NAMALWA (cell line): ENCODE measurements at regions not wholly inside any gene's neighbourhood (a gene's known extent, or its start where the extent isn't known, plus 50 kb on each side); places are given as distances from the start of the nearest gene placed in this dataset.
A peak's percentile ranks its signal among the peaks of the same experiment; 100 is the strongest.
"Not testable (repeated sequence)": the region's sequence is repeated elsewhere in the genome, so short reads cannot be mapped to it uniquely, and the experiment has no call there.

Source experiments
- DNase-seq: peaks from one replicate; pipeline ENCODE4 v3.0.0-alpha.2; 2015; ENCODE audit warnings: low spot score

GRCh38 chr11:39807904-39808303 lies 1651.5 kb downstream of the LRRC4C start:
- DNase-seq: no peak

- DNase-seq: no peak
Observed at GRCh38 chr11:39806652-39807051, 1652.8 kb downstream of the LRRC4C start.

GRCh38 chr11:39804271-39804670 lies 1655.2 kb downstream of the LRRC4C start:
- no peak for DNase-seq

- no peak for DNase-seq
Observed at GRCh38 chr11:39786682-39787081, 1672.8 kb downstream of the LRRC4C start.

- no peak for DNase-seq
Observed at GRCh38 chr11:39786281-39786680, 1673.2 kb downstream of the LRRC4C start.

DNA sequence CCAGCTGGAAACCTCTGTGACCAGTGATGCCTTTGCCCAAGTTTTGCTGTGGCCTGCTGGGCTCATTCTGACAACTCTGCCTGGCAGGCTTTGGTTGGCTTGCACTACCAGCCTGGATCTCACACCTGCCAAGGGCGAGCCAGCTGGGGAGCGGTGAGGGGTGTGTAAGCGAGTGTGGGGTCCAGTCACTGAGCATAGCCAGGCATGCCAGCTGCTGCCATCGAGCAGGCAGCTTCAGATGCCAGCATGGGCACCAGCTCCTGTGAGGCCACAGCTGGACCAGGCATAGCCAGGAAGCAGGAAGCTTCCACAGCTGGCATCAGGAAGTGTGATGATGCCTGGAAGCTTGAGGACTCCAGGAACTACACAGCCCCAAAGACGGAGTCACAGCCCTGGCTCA lies 1674.6 kb downstream of the LRRC4C start:
- DNase-seq: no peak

- DNase-seq: no peak
Observed at GRCh38 chr11:39780131-39780530, 1679.3 kb downstream of the LRRC4C start.

DNA sequence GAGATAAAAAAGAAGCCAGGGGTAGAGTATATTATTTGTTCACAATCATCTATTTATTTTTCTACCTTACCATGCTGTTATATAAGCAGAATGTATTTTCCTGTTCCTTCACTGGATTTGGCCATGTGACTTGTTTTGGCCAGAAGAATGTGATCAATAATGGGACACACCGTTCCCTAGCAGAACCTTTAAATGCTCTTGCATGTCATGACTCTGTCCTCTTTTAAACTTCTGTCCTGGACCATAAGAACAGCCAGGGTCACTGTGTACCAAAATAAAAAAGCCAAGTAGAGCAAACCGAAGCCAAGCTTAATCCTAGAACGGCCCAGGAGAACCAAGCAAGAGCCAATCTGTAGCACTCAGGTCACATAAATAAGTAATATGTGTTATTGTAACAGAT lies 1682.4 kb downstream of the LRRC4C start:
- no peak for DNase-seq

- no peak for DNase-seq
Observed at GRCh38 chr11:39772525-39773137, 1686.8 kb downstream of the LRRC4C start.

DNA sequence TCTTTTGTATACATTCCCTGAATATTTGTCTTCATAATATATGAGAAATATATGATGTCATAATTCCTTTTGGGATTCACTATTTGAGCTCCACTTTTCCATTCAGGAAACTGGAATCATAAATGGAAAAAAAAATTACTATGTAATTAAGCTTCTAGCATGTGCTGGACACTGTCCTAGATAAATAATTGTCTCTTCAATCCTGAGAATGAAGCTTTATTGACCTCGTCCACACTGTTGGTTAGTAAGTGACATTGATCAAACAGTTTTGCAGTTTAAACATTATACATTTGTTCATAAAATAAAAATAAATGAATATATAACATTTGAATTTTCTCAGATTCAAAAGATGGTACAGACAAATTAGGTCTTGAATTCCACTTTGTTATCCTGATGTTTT lies 1691.2 kb downstream of the LRRC4C start:
- DNase-seq: no peak

DNA sequence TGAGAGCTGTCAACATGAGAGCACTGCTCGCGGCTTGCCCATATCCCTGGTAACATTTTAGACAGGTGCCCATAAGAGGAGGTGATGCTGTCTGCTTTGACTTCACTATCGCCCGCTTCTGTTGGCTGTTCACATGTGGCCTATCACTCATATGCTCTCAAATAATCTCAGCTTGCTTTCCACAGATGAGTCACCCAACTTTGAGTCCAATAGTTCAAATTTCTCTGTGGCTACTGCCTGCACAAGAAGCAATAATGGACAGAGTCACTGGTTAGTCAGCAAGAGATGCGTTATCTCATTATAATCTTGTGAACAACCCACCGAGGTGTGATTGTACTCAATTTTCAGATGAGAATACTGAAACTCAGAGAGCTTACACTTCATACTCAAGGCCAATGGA lies 1714.1 kb downstream of the LRRC4C start:
- DNase-seq: no peak

GRCh38 chr11:39741066-39741465 lies 1718.4 kb downstream of the LRRC4C start:
- no peak for DNase-seq

DNA sequence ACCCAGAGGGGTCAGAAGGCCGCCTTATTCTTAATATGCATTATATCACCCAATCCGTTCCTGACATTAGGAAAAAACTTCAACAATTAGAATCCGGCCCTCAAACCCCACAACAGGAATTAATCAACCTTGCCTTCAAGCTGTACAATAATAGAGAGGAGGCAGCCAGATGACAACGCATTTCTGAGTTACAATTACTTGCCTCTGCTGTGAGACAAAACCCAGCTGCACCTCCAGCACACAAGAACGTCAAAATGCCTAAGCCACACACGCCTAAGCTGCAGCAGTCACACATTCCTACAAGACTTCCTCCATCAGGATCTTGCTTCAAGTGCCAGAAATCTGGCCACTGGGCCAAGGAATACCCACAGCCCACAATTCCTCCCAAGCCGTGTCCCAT lies 1723.1 kb downstream of the LRRC4C start:
- not testable (repeated sequence) for DNase-seq

- no peak for DNase-seq
Observed at GRCh38 chr11:39732001-39732400, 1727.5 kb downstream of the LRRC4C start.

- no peak for DNase-seq
Observed at GRCh38 chr11:39725081-39725480, 1734.4 kb downstream of the LRRC4C start.

DNA sequence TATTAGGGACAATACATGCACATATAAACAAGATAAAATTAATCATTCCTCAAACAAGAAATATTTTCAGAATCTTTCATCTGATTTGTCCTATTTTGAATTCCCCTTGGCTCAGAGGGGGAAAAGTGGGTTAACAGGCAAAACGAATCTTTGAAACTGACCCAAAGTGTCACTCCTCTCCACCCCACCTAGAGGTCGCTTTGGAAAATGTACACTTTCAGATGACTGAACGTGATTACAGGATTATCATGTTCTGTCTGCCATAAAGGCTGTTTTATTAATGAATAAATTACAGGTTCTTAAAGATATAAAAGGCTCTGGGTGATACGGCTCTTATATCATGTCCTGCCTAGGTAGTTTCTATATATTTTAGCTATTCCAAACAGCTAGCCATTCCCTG lies 1735.0 kb downstream of the LRRC4C start:
- DNase-seq: peak; percentile 7

- no peak for DNase-seq
Observed at GRCh38 chr11:39712581-39712980, 1746.9 kb downstream of the LRRC4C start.

- DNase-seq: no peak
Observed at GRCh38 chr11:39690856-39691255, 1768.6 kb downstream of the LRRC4C start.

DNA sequence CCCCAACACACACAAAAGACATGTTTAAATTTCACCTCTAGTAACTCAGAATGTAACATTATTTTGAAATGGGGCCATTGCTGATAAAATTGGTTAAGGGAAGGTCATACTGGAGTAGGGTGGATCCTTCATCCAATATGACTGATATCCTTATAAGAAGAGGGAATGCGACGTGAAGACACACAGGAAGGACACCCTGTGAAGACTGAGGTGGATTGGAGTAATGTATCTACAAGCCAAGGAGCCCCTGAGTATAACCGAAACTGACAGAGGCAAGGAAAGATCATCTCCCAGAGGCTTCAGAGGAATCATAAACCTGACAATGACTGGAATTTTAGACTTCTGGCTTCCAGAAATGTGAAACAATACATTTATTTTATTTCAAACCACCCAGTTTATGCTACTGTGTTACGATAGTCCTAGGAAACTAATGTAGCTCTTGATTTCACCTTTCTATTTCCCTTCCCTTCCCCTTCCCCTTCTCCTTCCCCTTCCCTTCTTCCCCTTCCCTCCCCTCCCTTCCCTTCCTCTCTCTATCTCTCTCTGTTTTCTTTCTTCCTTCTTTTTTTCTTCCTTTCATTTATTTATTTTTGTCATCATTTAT lies 1775.4 kb downstream of the LRRC4C start:
- DNase-seq: no peak

- DNase-seq: no peak
Observed at GRCh38 chr11:39683288-39683950, 1776.0 kb downstream of the LRRC4C start.

DNA sequence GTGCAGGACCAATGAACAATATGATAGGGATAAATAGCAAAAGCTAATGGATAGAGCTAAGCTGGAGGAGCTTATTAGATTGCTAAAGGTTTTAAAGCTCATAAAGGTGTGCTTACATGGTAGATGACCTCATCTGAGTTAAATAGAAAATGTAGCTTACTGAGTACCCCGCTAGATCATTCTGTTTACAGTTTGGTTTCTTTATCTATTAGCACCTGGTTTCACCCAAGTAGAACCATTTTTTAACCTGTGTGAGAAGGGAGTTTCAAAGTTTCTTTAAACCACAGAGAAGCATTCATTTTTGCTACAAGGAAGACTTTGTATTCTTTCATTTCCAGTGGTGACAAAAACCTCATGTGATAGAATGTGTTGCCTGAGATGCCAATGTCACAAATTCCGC lies 1778.0 kb downstream of the LRRC4C start:
- DNase-seq: no peak

DNA sequence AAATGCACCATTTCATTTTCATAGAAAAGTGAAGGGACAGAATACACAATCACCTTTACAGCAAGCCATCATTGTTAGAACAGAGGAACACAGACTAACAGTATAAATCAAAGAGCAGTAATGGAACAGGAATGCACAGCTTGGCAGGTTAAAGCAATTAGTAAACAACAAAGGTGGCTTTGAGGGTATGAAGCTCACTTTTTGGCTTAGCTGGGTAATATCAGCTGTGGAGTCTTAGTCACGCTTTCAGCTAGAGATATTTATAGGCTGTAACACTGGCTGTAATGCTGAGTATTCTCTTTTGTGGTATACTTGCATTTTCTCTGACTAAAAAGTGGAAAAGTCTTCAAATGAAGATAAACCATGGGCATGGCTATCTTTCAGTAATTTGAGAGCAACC lies 1780.5 kb downstream of the LRRC4C start:
- no peak for DNase-seq

DNA sequence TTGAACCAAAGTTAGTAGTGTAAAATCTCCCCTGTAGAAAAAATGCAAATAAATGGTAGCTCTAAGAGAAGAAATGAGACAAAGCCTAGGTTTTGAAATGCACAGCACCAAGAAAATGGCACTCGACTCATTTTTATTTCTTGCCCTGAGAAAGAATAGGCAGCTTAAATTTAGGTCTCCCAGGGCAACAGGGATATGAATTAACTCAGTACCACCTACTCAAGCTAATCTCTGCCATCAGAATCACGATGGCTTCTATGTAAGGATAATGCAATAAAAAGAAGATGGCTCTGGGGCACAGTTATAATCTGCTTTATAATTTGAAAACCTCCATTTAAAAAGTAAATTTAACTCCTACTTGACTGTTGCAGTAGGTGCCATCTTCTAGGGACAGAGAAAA lies 1784.3 kb downstream of the LRRC4C start:
- DNase-seq: no peak

DNA sequence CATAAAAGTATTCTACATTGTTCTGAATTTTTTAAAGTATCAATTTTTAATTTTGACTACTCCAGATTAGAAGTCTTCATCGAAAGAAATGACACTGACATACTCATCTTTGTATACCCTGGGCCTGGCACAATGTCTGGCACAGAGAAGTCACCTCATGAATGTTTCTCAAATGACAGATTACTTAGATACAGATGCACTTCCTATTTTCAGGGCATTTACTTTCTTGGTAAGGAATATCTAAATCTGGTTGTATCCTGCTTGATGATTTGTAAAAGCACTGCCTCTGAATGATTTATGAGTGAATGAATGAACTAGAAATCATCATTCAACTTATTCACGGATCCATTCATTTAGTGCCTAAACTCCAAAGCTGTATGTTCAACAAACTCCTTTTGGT lies 1784.7 kb downstream of the LRRC4C start:
- no peak for DNase-seq
